ENCODE measurements at regions not wholly inside any gene's neighbourhood (a gene's known extent, or its start where the extent isn't known, plus 50 kb on each side); places are given as distances from the start of the nearest gene placed in this dataset.

DNA sequence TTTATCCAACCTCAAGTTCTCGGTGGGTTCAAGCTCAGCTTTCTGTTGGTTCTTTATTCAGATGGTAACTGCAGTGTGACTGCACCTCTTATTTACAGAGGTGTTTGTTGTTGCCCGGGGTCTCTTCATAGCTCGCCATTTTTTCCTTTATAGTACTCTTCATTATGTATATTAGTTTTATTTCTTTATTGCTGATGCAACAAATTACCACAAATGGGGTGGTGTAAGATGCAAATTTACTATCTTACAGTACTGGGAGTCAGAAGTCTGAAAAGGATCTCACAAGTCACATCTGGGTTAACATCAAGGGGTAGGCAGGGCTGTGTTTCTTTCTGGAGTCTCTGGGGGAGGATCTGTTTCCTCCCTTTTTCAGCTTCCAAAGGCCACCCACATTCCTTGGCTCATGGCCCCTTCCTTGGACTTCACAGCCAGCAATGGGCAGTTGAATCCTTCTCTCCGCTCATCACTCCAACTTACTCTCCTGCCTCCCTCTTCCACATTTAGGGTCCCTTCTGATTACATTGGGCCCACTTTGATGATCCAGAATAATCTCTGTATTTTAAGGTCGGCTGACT is 241.2 kb downstream of the HAPSTR1 start:
- no peak for TF ChIP-seq EZH2 (IDR thresholded peaks at IDR 0.05; ENCODE audit: borderline replicate concordance, low read length)
- TF ChIP-seq CTCF (IDR thresholded peaks at IDR 0.05; ENCODE audit: low read length): no peak

Data from OCI-LY1 (cell line).